ENCODE measurements at regions not wholly inside any gene's neighbourhood (a gene's known extent, or its start where the extent isn't known, plus 50 kb on each side); places are given as distances from the start of the nearest gene placed in this dataset.

GRCh38 chr17:69620363-69620762 lies 205.9 kb downstream of the MAP2K6 start:
- Histone ChIP-seq H3K27ac (ENCODE audit: low read depth, low read length) (peak overlapping the region; percentile 28), H3K4me3 (ENCODE audit: insufficient read depth, low read length, poor library complexity, severe bottlenecking) (no peak overlapping the region), H3K4me2 (ENCODE audit: low read depth, low read length, poor library complexity, severe bottlenecking) (no peak overlapping the region), H2AFZ (ENCODE audit: low read depth, low read length, severe bottlenecking) (no peak overlapping the region), H3K36me3 (ENCODE audit: low read length) (peaks cover 12% of the 10 kb centered on the region), H3F3A (ENCODE audit: insufficient read depth) (no peaks in the 10 kb centered on the region), H3K9me2 (replicated peaks; ENCODE audit: insufficient read depth, low read length) (no peaks in the 10 kb centered on the region), H3K9me3 (ENCODE audit: insufficient read depth, low read length) (peaks cover 5% of the 10 kb centered on the region; the same call in 1 of the 2 replicates), H3K79me2 (ENCODE audit: insufficient read depth, low read length) (no peaks in the 10 kb centered on the region), H3K27me3 (ENCODE audit: low read length) (no peaks in the 10 kb centered on the region), H4K20me1 (ENCODE audit: low read depth, low read length) (no peaks in the 10 kb centered on the region), H3K9ac (ENCODE audit: low read length) (no peak overlapping the region)
- no peak for TF ChIP-seq CTCF (IDR thresholded peaks at IDR 0.05; ENCODE audit: insufficient read depth, low read length, poor library complexity, severe bottlenecking)
- no peak for TF ChIP-seq EZH2phosphoT487 (conservative IDR thresholded peaks at IDR 0.05; ENCODE audit: low read length)

GRCh38 chr17:69625474-69625873 lies 211.0 kb downstream of the MAP2K6 start:
- no peaks in the 10 kb centered on the region for H3K9me2 ChIP-seq (replicated peaks; ENCODE audit: insufficient read depth, low read length)
- no peak overlapping the region for H2AFZ ChIP-seq (ENCODE audit: low read depth, low read length, severe bottlenecking)
- no peak overlapping the region for H3K9ac ChIP-seq (ENCODE audit: low read length)
- H3K79me2 ChIP-seq (ENCODE audit: insufficient read depth, low read length), result no peaks in the 10 kb centered on the region
- no peaks in the 10 kb centered on the region for H3F3A ChIP-seq (ENCODE audit: insufficient read depth)
- H3K36me3 ChIP-seq (ENCODE audit: low read length), result peaks cover 10% of the 10 kb centered on the region
- no peak overlapping the region for H3K4me3 ChIP-seq (ENCODE audit: insufficient read depth, low read length, poor library complexity, severe bottlenecking)
- H3K4me2 ChIP-seq (ENCODE audit: low read depth, low read length, poor library complexity, severe bottlenecking), result no peak overlapping the region
- no peaks in the 10 kb centered on the region for H4K20me1 ChIP-seq (ENCODE audit: low read depth, low read length)
- H3K27me3 ChIP-seq (ENCODE audit: low read length), result no peaks in the 10 kb centered on the region
- no peak for TF ChIP-seq EZH2phosphoT487 (conservative IDR thresholded peaks at IDR 0.05; ENCODE audit: low read length)
- no peak for TF ChIP-seq CTCF (IDR thresholded peaks at IDR 0.05; ENCODE audit: insufficient read depth, low read length, poor library complexity, severe bottlenecking)
- H3K9me3 ChIP-seq (ENCODE audit: insufficient read depth, low read length), result peaks cover 5% of the 10 kb centered on the region; the same call in 1 of the 2 replicates
- H3K27ac ChIP-seq (ENCODE audit: low read depth, low read length), result no peak overlapping the region

- H3K79me2 ChIP-seq (ENCODE audit: insufficient read depth, low read length), result no peaks in the 10 kb centered on the region
- peaks cover 4% of the 10 kb centered on the region; the same call in 1 of the 2 replicates for H3K36me3 ChIP-seq (ENCODE audit: low read length)
- H3K9ac ChIP-seq (ENCODE audit: low read length), result no peak overlapping the region
- H3K4me2 ChIP-seq (ENCODE audit: low read depth, low read length, poor library complexity, severe bottlenecking), result no peak overlapping the region
- H3K27ac ChIP-seq (ENCODE audit: low read depth, low read length), result no peak overlapping the region
- TF ChIP-seq EZH2phosphoT487 (conservative IDR thresholded peaks at IDR 0.05; ENCODE audit: low read length) (no peak), CTCF (IDR thresholded peaks at IDR 0.05; ENCODE audit: insufficient read depth, low read length, poor library complexity, severe bottlenecking) (no peak)
- no peaks in the 10 kb centered on the region for H3K9me2 ChIP-seq (replicated peaks; ENCODE audit: insufficient read depth, low read length)
- H2AFZ ChIP-seq (ENCODE audit: low read depth, low read length, severe bottlenecking), result no peak overlapping the region
- H3K4me3 ChIP-seq (ENCODE audit: insufficient read depth, low read length, poor library complexity, severe bottlenecking), result no peak overlapping the region
- no peaks in the 10 kb centered on the region for H3K27me3 ChIP-seq (ENCODE audit: low read length)
- H3F3A ChIP-seq (ENCODE audit: insufficient read depth), result no peaks in the 10 kb centered on the region
- H4K20me1 ChIP-seq (ENCODE audit: low read depth, low read length), result no peaks in the 10 kb centered on the region
- no peaks in the 10 kb centered on the region for H3K9me3 ChIP-seq (ENCODE audit: insufficient read depth, low read length)
These were observed 215.6 kb downstream of the MAP2K6 start for GRCh38 chr17:69630056-69630635.

Data from SU-DHL-6 (cell line).